ENCODE measurements at regions not wholly inside any gene's neighbourhood (a gene's known extent, or its start where the extent isn't known, plus 50 kb on each side); places are given as distances from the start of the nearest gene placed in this dataset.

- Histone ChIP-seq H3K9me3 (ENCODE audit: control insufficient read depth, insufficient read depth, low read depth, low read length) (no peaks in the 10 kb centered on the region), H3K27ac (ENCODE audit: low read length) (no peak overlapping the region), H3K4me3 (ENCODE audit: low read depth in 2 of 2, low read length in 2 of 2) (no peak overlapping the region), H3K4me1 (ENCODE audit: control insufficient read depth, insufficient read depth, low read length) (no peaks in the 10 kb centered on the region), H3K27me3 (ENCODE audit: control insufficient read depth, insufficient read depth, low read length) (peaks cover 34% of the 10 kb centered on the region), H3K36me3 (ENCODE audit: control insufficient read depth, insufficient read depth, low read length) (no peaks in the 10 kb centered on the region)
- no peak for DNase-seq (ENCODE audit: low read depth, low spot score)
- ChIA-PET POLR2A (no interaction called here), CTCF (no interaction called here)
- ATAC-seq, result no peak
- intact Hi-C loops (cut with micrococcal nuclease; ENCODE audit: unreplicated experiment) (no loop called here), in situ Hi-C loops (cut with HindIII; ENCODE audit: low pct_unique_long_range_greater_than_20kb, low sequenced_read_pairs) (no loop called here)
- BruUV-seq (replicated peaks), result no TSS peak
- TF ChIP-seq SIN3A (IDR thresholded peaks at IDR 0.05; ENCODE audit: borderline replicate concordance, insufficient read depth, low read depth, low read length) (no peak), CTCF (IDR thresholded peaks at IDR 0.05) (no peak)
Observed at GRCh38 chr3:124424396-124424795, 305.9 kb upstream of the UMPS start.

- in situ Hi-C loops (cut with HindIII; ENCODE audit: low pct_unique_long_range_greater_than_20kb, low sequenced_read_pairs) (no loop called here), intact Hi-C loops (cut with micrococcal nuclease; ENCODE audit: unreplicated experiment) (no loop called here)
- H3K27me3 ChIP-seq (ENCODE audit: control insufficient read depth, insufficient read depth, low read length), result peaks cover 30% of the 10 kb centered on the region; the same call in 1 of the 2 replicates
- POLR2A ChIA-PET, result no interaction called here
- DNase-seq (ENCODE audit: low read depth, low spot score), result no peak
- H3K4me1 ChIP-seq (ENCODE audit: control insufficient read depth, insufficient read depth, low read length), result no peaks in the 10 kb centered on the region
- H3K36me3 ChIP-seq (ENCODE audit: control insufficient read depth, insufficient read depth, low read length), result no peaks in the 10 kb centered on the region
- no peak for ATAC-seq
- CTCF ChIA-PET, result no interaction called here
- TF ChIP-seq POLR2AphosphoS5 (IDR thresholded peaks at IDR 0.05; ENCODE audit: low read depth, low read length) (no peak), CTCF (IDR thresholded peaks at IDR 0.05) (no peak), TCF7L2 (IDR thresholded peaks at IDR 0.05; ENCODE audit: low read depth, low read length) (no peak), SIN3A (IDR thresholded peaks at IDR 0.05; ENCODE audit: borderline replicate concordance, insufficient read depth, low read depth, low read length) (no peak), REST (IDR thresholded peaks at IDR 0.05; ENCODE audit: insufficient read depth in 1 of 2, low read depth in 2 of 2, low read length in 1 of 2) (no peak)
- no peak overlapping the region for H3K4me3 ChIP-seq (ENCODE audit: low read depth in 2 of 2, low read length in 2 of 2)
- no TSS peak for BruUV-seq (replicated peaks)
- no peak overlapping the region for H3K27ac ChIP-seq (ENCODE audit: low read length)
- no peaks in the 10 kb centered on the region for H3K9me3 ChIP-seq (ENCODE audit: control insufficient read depth, insufficient read depth, low read depth, low read length)
Observed at GRCh38 chr3:124425972-124426371, 304.3 kb upstream of the UMPS start.
